ENCODE measurements at regions not wholly inside any gene's neighbourhood (a gene's known extent, or its start where the extent isn't known, plus 50 kb on each side); places are given as distances from the start of the nearest gene placed in this dataset.
A peak's percentile ranks its signal among the peaks of the same experiment; 100 is the strongest.

DNA sequence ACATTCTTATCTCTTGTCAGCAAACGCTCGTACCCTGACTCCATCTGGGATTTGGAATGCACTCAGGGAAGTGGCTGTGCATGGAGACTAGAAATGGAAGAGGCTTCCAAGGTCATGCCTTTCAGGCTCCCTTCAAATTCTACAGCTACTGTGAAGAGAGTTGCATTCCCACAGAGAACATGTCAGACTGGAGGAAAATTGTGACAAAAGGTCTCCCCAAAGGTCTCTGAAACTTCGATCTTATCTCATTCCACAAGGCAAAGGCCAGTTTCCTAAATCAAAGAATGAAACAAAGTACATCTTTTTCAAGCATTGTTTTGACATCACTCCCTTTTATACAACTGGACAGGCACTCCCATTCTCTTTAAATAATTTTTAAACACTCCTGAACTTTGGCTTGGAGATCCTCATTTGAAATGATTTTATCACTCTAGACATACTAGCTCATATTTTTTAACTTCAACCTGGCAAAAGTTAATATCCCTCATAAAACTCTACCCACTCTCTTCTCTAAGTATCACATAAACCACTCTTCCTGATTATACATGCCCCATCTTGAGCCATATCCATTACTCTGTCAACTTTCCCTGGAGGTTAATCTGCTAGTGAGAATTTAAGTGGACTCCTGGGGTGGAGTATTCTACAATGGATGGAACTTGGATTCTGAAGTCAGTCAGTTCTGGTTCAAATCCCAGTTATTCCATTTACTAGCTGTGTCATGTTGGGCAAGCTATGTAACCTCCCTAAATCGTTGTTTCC lies 218.1 kb upstream of the HMGA2 start:
- CTCF ChIA-PET, result no interaction called here
- POLR2A ChIA-PET, result no interaction called here

DNA sequence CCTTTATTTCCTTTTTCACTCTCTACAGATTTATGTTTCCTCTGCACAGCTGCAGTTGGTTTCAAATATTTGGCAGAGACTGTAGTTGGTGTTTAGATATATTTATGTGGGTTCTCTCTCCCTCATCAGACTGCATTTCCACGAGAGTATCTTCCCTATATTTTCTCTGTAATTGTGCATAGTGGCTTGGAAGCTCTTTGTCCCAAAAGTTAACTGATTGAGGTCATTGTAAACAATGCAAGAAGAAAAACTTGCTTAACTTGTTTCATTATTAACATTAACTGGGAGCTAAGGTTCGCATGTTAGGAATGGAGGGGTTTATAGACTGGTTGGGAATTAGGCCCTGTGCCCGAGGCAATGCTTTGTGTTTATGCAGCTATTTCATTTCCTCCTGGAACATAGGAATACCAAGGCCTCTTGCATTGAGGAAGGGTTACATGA lies 216.9 kb upstream of the HMGA2 start:
- H3K27me3 ChIP-seq (ENCODE audit: control insufficient read depth, insufficient read depth, low read length), result no peaks in the 10 kb centered on the region
- DNase-seq (ENCODE audit: low read depth, low spot score), result no peak
- CTCF ChIA-PET, result no interaction called here
- H3K27ac ChIP-seq (ENCODE audit: low read depth, low read length), result no peak overlapping the region
- POLR2A ChIA-PET, result no interaction called here
- H3K4me3 ChIP-seq (ENCODE audit: low read depth, low read length), result no peak overlapping the region
- no peaks in the 10 kb centered on the region for H3K9me3 ChIP-seq (ENCODE audit: control insufficient read depth, insufficient read depth, low read length)
- TF ChIP-seq, protein P1, sequence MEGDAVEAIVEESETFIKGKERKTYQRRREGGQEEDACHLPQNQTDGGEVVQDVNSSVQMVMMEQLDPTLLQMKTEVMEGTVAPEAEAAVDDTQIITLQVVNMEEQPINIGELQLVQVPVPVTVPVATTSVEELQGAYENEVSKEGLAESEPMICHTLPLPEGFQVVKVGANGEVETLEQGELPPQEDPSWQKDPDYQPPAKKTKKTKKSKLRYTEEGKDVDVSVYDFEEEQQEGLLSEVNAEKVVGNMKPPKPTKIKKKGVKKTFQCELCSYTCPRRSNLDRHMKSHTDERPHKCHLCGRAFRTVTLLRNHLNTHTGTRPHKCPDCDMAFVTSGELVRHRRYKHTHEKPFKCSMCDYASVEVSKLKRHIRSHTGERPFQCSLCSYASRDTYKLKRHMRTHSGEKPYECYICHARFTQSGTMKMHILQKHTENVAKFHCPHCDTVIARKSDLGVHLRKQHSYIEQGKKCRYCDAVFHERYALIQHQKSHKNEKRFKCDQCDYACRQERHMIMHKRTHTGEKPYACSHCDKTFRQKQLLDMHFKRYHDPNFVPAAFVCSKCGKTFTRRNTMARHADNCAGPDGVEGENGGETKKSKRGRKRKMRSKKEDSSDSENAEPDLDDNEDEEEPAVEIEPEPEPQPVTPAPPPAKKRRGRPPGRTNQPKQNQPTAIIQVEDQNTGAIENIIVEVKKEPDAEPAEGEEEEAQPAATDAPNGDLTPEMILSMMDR (IDR thresholded peaks at IDR 0.05; ENCODE audit: low read depth, low read length), result no peak

More for the DNA sequence above, 218.1 kb upstream of the HMGA2 start:
- no peak for DNase-seq (ENCODE audit: low read depth, low spot score)
- Histone ChIP-seq H3K4me3 (ENCODE audit: low read depth, low read length) (no peak overlapping the region), H3K27ac (ENCODE audit: low read depth, low read length) (no peak overlapping the region), H3K9me3 (ENCODE audit: control insufficient read depth, insufficient read depth, low read length) (no peaks in the 10 kb centered on the region), H3K27me3 (ENCODE audit: control insufficient read depth, insufficient read depth, low read length) (no peaks in the 10 kb centered on the region)
- TF ChIP-seq, protein P1 (IDR thresholded peaks at IDR 0.05; ENCODE audit: low read depth, low read length), result no peak

- no peak for DNase-seq (ENCODE audit: low read depth, low spot score)
- POLR2A ChIA-PET, result interaction anchor here (0.7 to 1.7 kb wide), 2 partner anchors 42 to 133 kb away, joined by 3 to 5 read pairs; no protein-coding TSS in a partner anchor
- Histone ChIP-seq H3K27me3 (ENCODE audit: control insufficient read depth, insufficient read depth, low read length) (no peaks in the 10 kb centered on the region), H3K27ac (ENCODE audit: low read depth, low read length) (peak overlapping the region; percentile 22), H3K9me3 (ENCODE audit: control insufficient read depth, insufficient read depth, low read length) (no peaks in the 10 kb centered on the region), H3K4me3 (ENCODE audit: low read depth, low read length) (no peak overlapping the region)
- CTCF ChIA-PET, result interaction anchor here (0.8 kb wide), 1 partner anchor 512 kb away, joined by 3 read pairs; no protein-coding TSS in a partner anchor
- TF ChIP-seq, protein P1 (IDR thresholded peaks at IDR 0.05; ENCODE audit: low read depth, low read length), result no peak
These were observed 215.9 kb upstream of the HMGA2 start for GRCh38 chr12:65608319-65608916.

DNA sequence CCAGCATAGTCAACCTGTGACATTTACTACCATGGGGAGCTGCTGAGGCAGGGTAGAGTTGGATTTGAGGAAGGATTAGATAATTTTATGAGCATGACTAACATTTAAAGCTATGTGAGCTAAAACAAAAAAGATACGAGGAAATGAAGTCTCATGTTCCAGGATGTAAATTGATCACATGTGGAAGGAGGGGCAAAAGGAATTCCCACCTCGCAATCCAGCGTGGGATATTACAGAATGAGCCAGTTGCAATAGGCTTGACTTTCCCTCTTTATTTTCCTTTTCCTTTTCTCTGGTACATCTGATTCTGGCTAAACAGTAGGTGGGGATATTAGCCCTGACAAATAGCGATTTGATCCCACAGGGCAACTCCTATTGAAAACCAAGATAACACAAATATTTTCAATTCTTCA lies 214.9 kb upstream of the HMGA2 start:
- Histone ChIP-seq H3K4me3 (ENCODE audit: low read depth, low read length) (no peak overlapping the region), H3K27ac (ENCODE audit: low read depth, low read length) (no peak overlapping the region), H3K9me3 (ENCODE audit: control insufficient read depth, insufficient read depth, low read length) (no peaks in the 10 kb centered on the region), H3K27me3 (ENCODE audit: control insufficient read depth, insufficient read depth, low read length) (no peaks in the 10 kb centered on the region)
- TF ChIP-seq, protein P1 (IDR thresholded peaks at IDR 0.05; ENCODE audit: low read depth, low read length), result 0 out of 2 replicates have a peak, but pooled peaks have one; percentile 17
- DNase-seq (ENCODE audit: low read depth, low spot score), result peak; percentile 62
- POLR2A ChIA-PET, result interaction anchor here (1.7 kb wide), 1 partner anchor 132 kb away, joined by 5 read pairs; no protein-coding TSS in a partner anchor
- CTCF ChIA-PET, result no interaction called here

GRCh38 chr12:65611396-65611795 lies 212.9 kb upstream of the HMGA2 start:
- Histone ChIP-seq H3K27ac (ENCODE audit: low read depth, low read length) (no peak overlapping the region), H3K4me3 (ENCODE audit: low read depth, low read length) (no peak overlapping the region), H3K9me3 (ENCODE audit: control insufficient read depth, insufficient read depth, low read length) (no peaks in the 10 kb centered on the region), H3K27me3 (ENCODE audit: control insufficient read depth, insufficient read depth, low read length) (no peaks in the 10 kb centered on the region)
- no peak for DNase-seq (ENCODE audit: low read depth, low spot score)
- POLR2A ChIA-PET, result no interaction called here
- CTCF ChIA-PET, result interaction anchor here (1.1 to 2.7 kb wide), 2 partner anchors 9 to 55 kb away, joined by 6 to 23 read pairs; no protein-coding TSS in a partner anchor
- TF ChIP-seq, protein P1 (IDR thresholded peaks at IDR 0.05; ENCODE audit: low read depth, low read length), result no peak
